Endothelial cell (in vitro differentiated cells): ENCODE measurements at regions not wholly inside any gene's neighbourhood (a gene's known extent, or its start where the extent isn't known, plus 50 kb on each side); places are given as distances from the start of the nearest gene placed in this dataset.

Experiments used
- DNase-seq: peaks from one replicate; pipeline ENCODE4 v3.0.0; 2021; ENCODE audit warnings: low spot score
- H3K27ac Mint-ChIP-seq: one replicate; pipeline ENCODE4 v1.8.0; 2021; ENCODE audit warnings: mixed read lengths, inconsistent platforms; ENCODE audit not compliant: unreplicated experiment
- H3K27me3 Mint-ChIP-seq: one replicate; pipeline ENCODE4 v1.8.0; 2021; ENCODE audit warnings: mild to moderate bottlenecking, moderate library complexity, mixed read lengths, inconsistent platforms; ENCODE audit not compliant: unreplicated experiment
- H3K36me3 Mint-ChIP-seq: one replicate; pipeline ENCODE4 v1.8.0; 2021; ENCODE audit warnings: mild to moderate bottlenecking, low read depth, mixed read lengths, inconsistent platforms; ENCODE audit not compliant: unreplicated experiment
- H3K4me1 Mint-ChIP-seq: one replicate; pipeline ENCODE4 v1.8.0; 2021; ENCODE audit warnings: mild to moderate bottlenecking, mixed read lengths, inconsistent platforms; ENCODE audit not compliant: unreplicated experiment
- H3K4me3 Mint-ChIP-seq: one replicate; pipeline ENCODE4 v1.8.0; 2021; ENCODE audit warnings: mild to moderate bottlenecking, mixed read lengths, inconsistent platforms; ENCODE audit not compliant: unreplicated experiment
- H3K9me3 Mint-ChIP-seq: one replicate; pipeline ENCODE4 v1.8.0; 2021; ENCODE audit warnings: mixed read lengths, inconsistent platforms; ENCODE audit not compliant: unreplicated experiment
- CTCF ChIP-seq: fragments of 200-600 bp; sonication (generic); IDR thresholded peaks from one replicate; pipeline ENCODE4 v1.5.0; 2021; ENCODE audit warnings: antibody characterized with exemption; ENCODE audit not compliant: unreplicated experiment

DNA sequence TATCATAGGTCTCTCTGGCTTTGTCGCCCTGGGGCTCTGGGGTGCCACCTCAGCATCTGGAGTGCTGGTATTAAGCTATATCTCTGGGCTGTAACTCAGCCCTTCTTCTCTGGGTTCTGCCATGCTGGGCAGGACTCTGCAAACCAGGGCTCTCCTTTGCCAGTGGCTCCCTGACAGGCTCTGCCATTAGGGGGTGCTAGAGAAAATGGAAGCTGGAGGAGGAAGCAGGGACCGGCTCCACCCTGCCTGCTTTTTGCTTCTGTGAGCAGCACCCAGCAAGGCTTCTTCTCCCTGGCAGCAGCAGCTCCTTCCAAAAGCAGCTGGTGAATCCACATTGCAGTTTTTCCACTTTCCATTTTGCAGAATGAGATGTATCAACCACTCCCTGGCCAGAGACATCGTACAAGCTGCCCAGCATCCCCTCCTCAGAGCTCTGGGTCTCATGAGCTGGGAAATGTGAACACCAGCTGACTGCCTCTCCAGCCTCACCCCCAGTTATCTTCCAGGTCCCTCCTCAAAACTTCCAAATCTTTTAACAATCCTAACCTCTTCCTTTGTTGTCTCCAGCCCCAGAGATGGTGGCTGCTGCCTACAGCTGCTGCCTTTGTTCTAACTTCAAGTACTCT lies 165.0 kb downstream of the ABHD5 start:
- H3K36me3 Mint-ChIP-seq: no peaks in the 10 kb centered on the region
- DNase-seq: peak; percentile 63
- peaks cover 6% of the 10 kb centered on the region for H3K4me1 Mint-ChIP-seq
- peaks cover 2% of the 10 kb centered on the region for H3K27me3 Mint-ChIP-seq
- H3K27ac Mint-ChIP-seq: no peak overlapping the region
- no peak overlapping the region for H3K4me3 Mint-ChIP-seq
- H3K9me3 Mint-ChIP-seq: no peaks in the 10 kb centered on the region
- TF ChIP-seq CTCF: peak; percentile 41

DNA sequence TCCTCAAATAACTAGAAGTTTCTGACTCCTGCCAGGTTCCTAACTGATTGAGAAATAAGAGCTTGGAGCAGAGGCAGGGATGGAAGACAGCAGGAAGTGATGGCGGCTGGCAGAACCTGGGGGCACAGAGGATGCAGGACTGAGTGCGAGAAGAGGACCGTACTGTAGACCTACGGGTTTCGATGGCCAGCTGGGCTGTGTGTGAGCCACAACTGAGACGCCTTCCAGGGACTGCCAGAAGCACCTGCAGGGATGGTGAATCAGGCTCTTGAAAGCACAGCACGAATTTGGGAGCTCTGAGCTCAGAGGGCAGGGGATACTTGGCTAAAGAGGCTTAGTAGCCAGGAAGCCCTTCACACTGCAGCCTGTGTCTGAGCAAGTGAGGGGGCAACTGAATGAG lies 165.6 kb downstream of the ABHD5 start:
- H3K4me3 Mint-ChIP-seq: no peak overlapping the region
- no peaks in the 10 kb centered on the region for H3K36me3 Mint-ChIP-seq
- peaks cover 2% of the 10 kb centered on the region for H3K27me3 Mint-ChIP-seq

GRCh38 chr3:43856761-43857160 lies 166.0 kb downstream of the ABHD5 start:
- no peak for DNase-seq
- TF ChIP-seq CTCF: no peak
- Mint-ChIP-seq H3K9me3 (no peaks in the 10 kb centered on the region), H3K27ac (no peak overlapping the region), H3K27me3 (peaks cover 2% of the 10 kb centered on the region), H3K36me3 (no peaks in the 10 kb centered on the region), H3K4me3 (no peak overlapping the region), H3K4me1 (peaks cover 10% of the 10 kb centered on the region)

More for the DNA sequence above, 165.6 kb downstream of the ABHD5 start:
- H3K9me3 Mint-ChIP-seq: no peaks in the 10 kb centered on the region
- H3K4me1 Mint-ChIP-seq: peaks cover 10% of the 10 kb centered on the region
- TF ChIP-seq CTCF: no peak
- no peak for DNase-seq
- H3K27ac Mint-ChIP-seq: no peak overlapping the region

- H3K36me3 Mint-ChIP-seq: no peaks in the 10 kb centered on the region
- no peaks in the 10 kb centered on the region for H3K9me3 Mint-ChIP-seq
- no peak overlapping the region for H3K27ac Mint-ChIP-seq
- peaks cover 10% of the 10 kb centered on the region for H3K4me1 Mint-ChIP-seq
- H3K4me3 Mint-ChIP-seq: no peak overlapping the region
- no peak for TF ChIP-seq CTCF
- no peak for DNase-seq
- H3K27me3 Mint-ChIP-seq: peaks cover 5% of the 10 kb centered on the region
These were observed 166.9 kb downstream of the ABHD5 start for GRCh38 chr3:43857361-43858293.

DNA sequence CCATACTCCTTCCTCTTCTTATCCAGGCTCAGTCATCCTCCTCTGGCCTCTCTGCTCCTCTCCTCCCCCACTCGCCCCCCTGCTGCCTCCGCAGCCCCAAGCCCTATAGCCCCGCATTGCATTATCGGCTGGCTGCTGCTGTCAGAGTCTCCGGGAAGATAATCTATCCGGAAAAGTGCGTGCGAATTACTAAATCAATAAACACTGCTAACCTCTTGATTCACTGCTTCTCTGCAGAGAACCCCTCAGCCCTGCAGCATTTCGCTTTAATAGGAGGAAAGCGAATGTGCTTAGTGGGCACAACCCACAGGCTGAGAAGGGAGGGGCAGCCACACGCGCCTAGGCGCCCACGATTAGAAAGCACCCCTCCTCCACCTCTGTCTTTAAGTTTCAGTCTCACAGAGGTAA lies 167.6 kb downstream of the ABHD5 start:
- Mint-ChIP-seq H3K27me3 (peaks cover 5% of the 10 kb centered on the region), H3K36me3 (no peaks in the 10 kb centered on the region), H3K4me1 (peaks cover 10% of the 10 kb centered on the region), H3K27ac (no peak overlapping the region), H3K4me3 (no peak overlapping the region), H3K9me3 (no peaks in the 10 kb centered on the region)
- TF ChIP-seq CTCF: no peak
- DNase-seq: no peak
